Prostate gland (tissue), 2 donors: ENCODE measurements at regions not wholly inside any gene's neighbourhood (a gene's known extent, or its start where the extent isn't known, plus 50 kb on each side); places are given as distances from the start of the nearest gene placed in this dataset.

ENCODE experiments used
- POLR2A ChIP-seq: fragments of 450-650 bp; IDR thresholded peaks from one replicate; pipeline ENCODE4 v1.6.1; 2016; ENCODE audit warnings: antibody characterized with exemption, mild to moderate bottlenecking
- POLR2AphosphoS5 ChIP-seq: sonication (generic); formaldehyde crosslinking; IDR thresholded peaks from one replicate; pipeline ENCODE4 v1.6.1; 2017; ENCODE audit warnings: antibody characterized with exemption
- TF ChIP-seq, protein P1 (sequence below), 4 experiments: fragments of 200-600 bp in 2 of 4; fragments of 450-650 bp in 2 of 4; sonication (generic) in 2 of 4; IDR thresholded peaks; 1 replicate in 3 of 4; 2 replicates in 1 of 4; pipeline ENCODE4 v1.5.1; 2016 to 2019; ENCODE audit warnings: antibody characterized with exemption in 4 of 4, mild to moderate bottlenecking in 2 of 4, moderate library complexity in 2 of 4

DNA sequence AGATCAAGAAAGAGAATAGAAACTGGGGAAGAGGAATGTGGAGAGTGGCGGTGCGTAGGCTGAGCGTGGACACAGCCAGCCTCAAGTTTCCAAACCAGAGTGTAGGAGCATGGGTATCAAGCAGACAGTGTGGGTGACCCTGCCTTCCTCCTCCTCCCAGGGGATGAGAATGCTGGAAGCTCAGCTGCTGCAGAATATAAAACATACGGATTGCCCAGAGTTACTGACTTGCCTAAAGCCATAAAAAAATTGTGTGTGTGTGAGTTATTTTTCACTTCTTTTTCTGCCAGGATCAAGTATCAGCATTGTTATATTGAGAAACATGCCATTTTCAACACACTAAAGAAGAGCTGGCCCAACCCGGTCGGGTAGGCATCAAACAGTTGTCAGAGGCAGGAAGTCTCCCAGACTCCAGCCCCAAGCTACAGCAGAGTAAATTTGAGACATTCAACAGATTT lies 333.3 kb upstream of the ACVR2A start:
- TF ChIP-seq, protein P1, sequence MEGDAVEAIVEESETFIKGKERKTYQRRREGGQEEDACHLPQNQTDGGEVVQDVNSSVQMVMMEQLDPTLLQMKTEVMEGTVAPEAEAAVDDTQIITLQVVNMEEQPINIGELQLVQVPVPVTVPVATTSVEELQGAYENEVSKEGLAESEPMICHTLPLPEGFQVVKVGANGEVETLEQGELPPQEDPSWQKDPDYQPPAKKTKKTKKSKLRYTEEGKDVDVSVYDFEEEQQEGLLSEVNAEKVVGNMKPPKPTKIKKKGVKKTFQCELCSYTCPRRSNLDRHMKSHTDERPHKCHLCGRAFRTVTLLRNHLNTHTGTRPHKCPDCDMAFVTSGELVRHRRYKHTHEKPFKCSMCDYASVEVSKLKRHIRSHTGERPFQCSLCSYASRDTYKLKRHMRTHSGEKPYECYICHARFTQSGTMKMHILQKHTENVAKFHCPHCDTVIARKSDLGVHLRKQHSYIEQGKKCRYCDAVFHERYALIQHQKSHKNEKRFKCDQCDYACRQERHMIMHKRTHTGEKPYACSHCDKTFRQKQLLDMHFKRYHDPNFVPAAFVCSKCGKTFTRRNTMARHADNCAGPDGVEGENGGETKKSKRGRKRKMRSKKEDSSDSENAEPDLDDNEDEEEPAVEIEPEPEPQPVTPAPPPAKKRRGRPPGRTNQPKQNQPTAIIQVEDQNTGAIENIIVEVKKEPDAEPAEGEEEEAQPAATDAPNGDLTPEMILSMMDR (IDR thresholded peaks at IDR 0.05): no peak
- no peak for TF ChIP-seq POLR2A
- no peak for TF ChIP-seq POLR2AphosphoS5
